ENCODE measurements at regions not wholly inside any gene's neighbourhood (a gene's known extent, or its start where the extent isn't known, plus 50 kb on each side); places are given as distances from the start of the nearest gene placed in this dataset.

- TF ChIP-seq NFE2L1 (CRISPR knock-in tag; IDR thresholded peaks at IDR 0.05) (no peak), ATF1 (CRISPR knock-in tag; IDR thresholded peaks at IDR 0.05) (no peak), CTCF (IDR thresholded peaks at IDR 0.05) (no peak)
These were observed 115.7 kb downstream of the MAP3K21 start for GRCh38 chr1:233443040-233443760.
